K562 (cell line): ENCODE measurements at regions not wholly inside any gene's neighbourhood (a gene's known extent, or its start where the extent isn't known, plus 50 kb on each side); places are given as distances from the start of the nearest gene placed in this dataset.

Experiments
- BRF2 ChIP-seq: IDR thresholded peaks from 3 replicates; pipeline ENCODE4 v1.6.1; 2011; ENCODE audit warnings: borderline replicate concordance, mild to moderate bottlenecking; ENCODE audit not compliant: insufficient read length, insufficient read depth
- CREB1 ChIP-seq, 2 experiments: sonication (generic) in 1 of 2; formaldehyde crosslinking in 1 of 2; IDR thresholded peaks; 2 replicates each; pipeline versions ENCODE4 v1.6.1 to v1.8.0; 2012 to 2022; ENCODE audit warnings: inconsistent platforms in 1 of 2, mild to moderate bottlenecking in 1 of 2, missing genetic modification reagents in 1 of 2, moderate library complexity in 1 of 2
- EGR1 ChIP-seq: fragments of 450-650 bp; conservative IDR thresholded peaks from 2 replicates; pipeline ENCODE4 v1.6.1; 2017; ENCODE audit warnings: mild to moderate bottlenecking
- EZH2 ChIP-seq: IDR thresholded peaks from 2 replicates; pipeline ENCODE4 v1.6.1; 2012; ENCODE audit warnings: low read depth, mild to moderate bottlenecking, inconsistent platforms, low read length, borderline replicate concordance
- RAD21 ChIP-seq, 2 experiments: fragments of 250-450 bp in 1 of 2; fragments of 450-650 bp in 1 of 2; sonication (Bioruptor Pico) in 1 of 2; formaldehyde crosslinking in 1 of 2; IDR thresholded peaks in 1 of 2; conservative IDR thresholded peaks in 1 of 2; 2 replicates each; pipeline versions ENCODE4 v1.4.0 to v1.8.0; 2020 to 2022; ENCODE audit warnings: mild to moderate bottlenecking in 2 of 2, moderate library complexity in 1 of 2
- YY1 ChIP-seq, 3 experiments: IDR thresholded peaks; 2 replicates each; pipeline ENCODE4 v1.6.1; 2011; ENCODE audit warnings: low read length in 2 of 3, mild to moderate bottlenecking in 2 of 3, moderate library complexity in 2 of 3, borderline replicate concordance in 1 of 3, control low read depth in 1 of 3, low read depth in 1 of 3; ENCODE audit not compliant: insufficient read depth in 3 of 3, insufficient replicate concordance in 2 of 3, control insufficient read depth in 1 of 3, insufficient read length in 1 of 3; ENCODE audit errors: extremely low read depth in 1 of 3
- ZFP91 ChIP-seq: sonication (generic); formaldehyde crosslinking; IDR thresholded peaks from 2 replicates; pipeline ENCODE4 v1.8.0; 2022; ENCODE audit warnings: mild to moderate bottlenecking, missing genetic modification reagents
- ZNF431 ChIP-seq: sonication (generic); formaldehyde crosslinking; IDR thresholded peaks from 2 replicates; pipeline ENCODE4 v1.8.0; 2022; ENCODE audit warnings: mild to moderate bottlenecking, missing genetic modification reagents

- TF ChIP-seq ZFP91 (CRISPR knock-in tag): no peak
- no peak for TF ChIP-seq CREB1 (IDR thresholded peaks at IDR 0.05)
- TF ChIP-seq CREB1 (CRISPR knock-in tag; IDR thresholded peaks at IDR 0.05): no peak
- no peak for TF ChIP-seq EZH2
- no peak for TF ChIP-seq YY1 (IDR thresholded peaks at IDR 0.05; ENCODE audit: borderline replicate concordance in 1 of 3, control insufficient read depth in 1 of 3, extremely low read depth in 1 of 3, insufficient read depth in 3 of 3, insufficient read length in 1 of 3, insufficient replicate concordance in 2 of 3, low read depth in 1 of 3, low read length in 2 of 3)
- no peak for TF ChIP-seq BRF2
- no peak for TF ChIP-seq RAD21 (CRISPR knock-in tag; conservative IDR thresholded peaks at IDR 0.05 in 1 of 2, IDR thresholded peaks at IDR 0.05 in 1 of 2)
- no peak for TF ChIP-seq ZNF431 (CRISPR knock-in tag)
- no peak for TF ChIP-seq EGR1
Measured at GRCh38 chr17:33751702-33752065, 458.6 kb upstream of the ASIC2 start.
